Adrenal gland (tissue), 9 donors: ENCODE measurements at regions not wholly inside any gene's neighbourhood (a gene's known extent, or its start where the extent isn't known, plus 50 kb on each side); places are given as distances from the start of the nearest gene placed in this dataset.

Experiments used
- DNase-seq, 7 donors: peaks; one replicate each; pipeline ENCODE4 v3.0.0-alpha.2; 2019 to 2020
- H3K27ac ChIP-seq, 5 donors: fragments of 200-600 bp; sonication (generic) in 4 of 5; 1 replicate in 3 of 5; 2 replicates in 2 of 5; pipeline versions ENCODE4 v1.5.1 to v1.8.0; 2016 to 2020; ENCODE audit warnings: mild to moderate bottlenecking in 1 of 5
- H3K27me3 ChIP-seq: fragments of 200-600 bp; 2 replicates; pipeline ENCODE4 v1.8.0; 2021
- H3K36me3 ChIP-seq, 2 donors: fragments of 200-600 bp; replicated peaks in 1 of 2; 1 replicate in 1 of 2; 2 replicates in 1 of 2; pipeline versions ENCODE4 v1.5.1 to v1.8.0; 2018 to 2022
- H3K4me1 ChIP-seq, 2 donors: fragments of 200-600 bp; replicated peaks in 1 of 2; 1 replicate in 1 of 2; 2 replicates in 1 of 2; pipeline versions ENCODE4 v1.5.1 to v1.8.0; 2018 to 2021
- H3K4me3 ChIP-seq, 4 donors: fragments of 200-600 bp; sonication (generic) in 3 of 4; one replicate each; pipeline ENCODE4 v1.5.1; 2016 to 2018
- H3K9me3 ChIP-seq, 3 donors: fragments of 200-600 bp; sonication (generic) in 1 of 3; replicated peaks in 1 of 3; 1 replicate in 2 of 3; 2 replicates in 1 of 3; pipeline versions ENCODE4 v1.5.1 to v1.8.0; 2016 to 2021
- CTCF ChIP-seq, 6 experiments: fragments of 450-650 bp in 4 of 6; fragments of 200-600 bp in 2 of 6; sonication (generic) in 1 of 6; IDR thresholded peaks; 1 replicate in 5 of 6; 2 replicates in 1 of 6; pipeline versions ENCODE4 v1.5.1 to v1.8.0; 2016 to 2021; ENCODE audit warnings: antibody characterized with exemption in 6 of 6, mild to moderate bottlenecking in 2 of 6, moderate library complexity in 1 of 6
- POLR2A ChIP-seq, 2 donors: fragments of 450-650 bp; IDR thresholded peaks; one replicate each; pipeline ENCODE4 v1.6.1; 2017; ENCODE audit warnings: antibody characterized with exemption in 2 of 2, mild to moderate bottlenecking in 2 of 2, moderate library complexity in 1 of 2
- WGBS, 4 donors: extraction: QIAGEN DNeasy Blood & Tissue Kit in 2 of 4; methylation state at CpG; one replicate each; pipeline versions ENCODE4 v1.1.5 to v1.1.7; 2013 to 2017; 5-methylcytosine and 5-hydroxymethylcytosine counted together
- intact Hi-C, 2 donors: fragments of 100-400 bp; cut with DNase I; formaldehyde crosslinking; loops; one replicate each; pipeline versions ENCODE4 v1.14.1 to v1.15.0; 2022 to 2023
- donor health status: healthy with polysubstance abuse.
- donor health status: Bipolar disorder and iron deficiency.
- donor health status: DM: yes; HTN: yes; CAD: no.
- donor health status: DM: no; HTN: no; CAD: no.
- donor health status: DM: no; HTN: no; CAD: no.

GRCh38 chr6:86657192-86657591 lies 280.1 kb upstream of the HTR1E start:
- no peak overlapping the region for H3K27ac ChIP-seq
- WGBS, 4 donors, result 64 to 80% (median 71%) methylated on average over 2 of the region's 2 CpGs
- H3K36me3 ChIP-seq, result no peaks in the 10 kb centered on the region
- no peak overlapping the region for H3K4me3 ChIP-seq
- TF ChIP-seq POLR2A (IDR thresholded peaks at IDR 0.05) (no peak), CTCF (IDR thresholded peaks at IDR 0.05) (no peak)
- H3K27me3 ChIP-seq, result no peaks in the 10 kb centered on the region
- DNase-seq, result no peak
- H3K9me3 ChIP-seq, result no peaks in the 10 kb centered on the region
- intact Hi-C loops, result no loop called here
- no peaks in the 10 kb centered on the region for H3K4me1 ChIP-seq

DNA sequence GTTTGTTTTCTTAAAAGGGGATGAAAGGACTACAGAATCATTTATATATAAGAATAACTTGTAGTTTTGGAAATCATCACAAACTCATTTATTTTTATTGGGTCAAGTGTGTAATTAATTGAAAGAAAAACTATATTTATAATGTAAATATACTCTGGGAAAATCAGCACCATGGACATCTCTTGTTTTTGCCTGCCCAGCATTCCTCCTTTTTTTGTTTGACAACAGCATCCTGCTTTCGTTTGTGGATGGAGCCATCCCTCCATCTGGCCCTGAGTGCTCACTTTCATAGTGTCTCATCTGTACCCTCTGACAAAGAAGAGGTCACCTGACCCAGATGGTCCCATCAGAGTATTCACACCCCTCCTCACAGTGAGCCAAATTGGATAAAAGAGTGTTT lies 308.2 kb upstream of the HTR1E start:
- 17 to 29% (median 21%) methylated on average over 1 of the region's 1 CpG for WGBS, 4 donors
- no peak for TF ChIP-seq CTCF (IDR thresholded peaks at IDR 0.05)
- no peak for TF ChIP-seq POLR2A (IDR thresholded peaks at IDR 0.05)
- Histone ChIP-seq H3K27me3 (no peaks in the 10 kb centered on the region), H3K27ac (no peak overlapping the region), H3K36me3 (no peaks in the 10 kb centered on the region), H3K9me3 (no peaks in the 10 kb centered on the region), H3K4me3 (no peak overlapping the region), H3K4me1 (no peaks in the 10 kb centered on the region)
- no peak for DNase-seq
- intact Hi-C loops, result no loop called here

DNA sequence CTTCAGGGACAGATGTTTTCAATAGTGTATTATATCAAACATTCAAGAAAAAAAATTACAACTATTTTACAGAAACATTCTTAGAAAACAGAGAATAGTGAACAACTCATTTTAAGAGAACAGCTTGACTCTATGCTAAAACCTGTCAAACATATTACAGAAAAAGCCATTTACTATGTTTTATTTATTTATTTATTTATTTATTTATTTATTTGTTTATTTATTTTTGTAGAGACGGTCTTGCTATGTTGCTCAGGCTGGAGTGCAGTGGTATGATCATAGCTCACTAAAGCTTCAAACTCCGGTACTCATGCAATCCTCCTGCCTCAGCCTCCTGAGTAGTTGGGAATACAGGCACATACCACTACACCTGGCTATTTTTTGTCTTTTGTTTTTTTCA lies 317.9 kb upstream of the HTR1E start:
- 87 to 91% (median 89%) methylated on average over 2 of the region's 2 CpGs for WGBS, 4 donors
- H3K36me3 ChIP-seq, result no peaks in the 10 kb centered on the region

DNA sequence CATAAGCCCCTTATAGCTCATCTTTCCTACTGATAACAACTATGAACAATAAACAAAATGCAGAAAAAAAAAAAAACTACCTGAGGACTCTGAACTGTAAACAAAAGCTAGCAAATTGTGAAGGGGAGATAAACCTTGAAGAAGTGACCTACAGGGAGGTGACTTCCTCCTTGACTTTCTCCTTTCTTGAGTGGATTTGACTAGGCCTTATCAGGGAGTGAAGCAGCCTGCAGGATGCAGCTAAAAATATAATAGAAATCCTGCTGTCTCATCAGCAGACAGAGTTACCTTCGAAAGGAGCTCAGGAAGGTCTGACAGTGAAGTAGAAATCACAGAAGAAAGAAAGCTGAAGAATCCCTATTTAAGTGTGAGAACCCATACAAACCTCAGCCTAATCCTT lies 322.0 kb upstream of the HTR1E start:
- Histone ChIP-seq H3K27me3 (no peaks in the 10 kb centered on the region), H3K9me3 (no peaks in the 10 kb centered on the region), H3K27ac (no peak overlapping the region), H3K36me3 (no peaks in the 10 kb centered on the region), H3K4me3 (no peak overlapping the region), H3K4me1 (no peaks in the 10 kb centered on the region)
- TF ChIP-seq CTCF (IDR thresholded peaks at IDR 0.05) (no peak), POLR2A (IDR thresholded peaks at IDR 0.05) (no peak)
- intact Hi-C loops, result no loop called here
- 36 to 54% (median 42%) methylated on average over 1 of the region's 1 CpG for WGBS, 4 donors
- DNase-seq, result no peak

More for the DNA sequence above, 317.9 kb upstream of the HTR1E start:
- no peak overlapping the region for H3K27ac ChIP-seq
- no peaks in the 10 kb centered on the region for H3K27me3 ChIP-seq
- H3K4me3 ChIP-seq, result no peak overlapping the region
- H3K4me1 ChIP-seq, result no peaks in the 10 kb centered on the region
- intact Hi-C loops, result no loop called here
- H3K9me3 ChIP-seq, result no peaks in the 10 kb centered on the region
- DNase-seq, result no peak
- TF ChIP-seq POLR2A (IDR thresholded peaks at IDR 0.05), result no peak
- no peak for TF ChIP-seq CTCF (IDR thresholded peaks at IDR 0.05)
